Nephron (organoid): ENCODE measurements at regions not wholly inside any gene's neighbourhood (a gene's known extent, or its start where the extent isn't known, plus 50 kb on each side); places are given as distances from the start of the nearest gene placed in this dataset.
A peak's percentile ranks its signal among the peaks of the same experiment; 100 is the strongest.
"Not testable (repeated sequence)": the region's sequence is repeated elsewhere in the genome, so short reads cannot be mapped to it uniquely, and the experiment has no call there.

Experiments used
- H3K27ac Mint-ChIP-seq, 3 experiments: 2 replicates each; pipeline ENCODE4 v1.8.0; 2020; ENCODE audit warnings: mixed read lengths in 3 of 3, mild to moderate bottlenecking in 2 of 3, moderate library complexity in 1 of 3
- H3K27me3 Mint-ChIP-seq: 2 replicates; pipeline ENCODE4 v1.8.0; 2021; ENCODE audit warnings: low read depth, mild to moderate bottlenecking, moderate library complexity, mixed read lengths
- H3K36me3 Mint-ChIP-seq: 2 replicates; pipeline ENCODE4 v1.8.0; 2020; ENCODE audit warnings: low read depth, mixed read lengths
- H3K4me1 Mint-ChIP-seq: 2 replicates; pipeline ENCODE4 v1.8.0; 2020; ENCODE audit warnings: mixed read lengths
- H3K4me3 Mint-ChIP-seq, 3 experiments: 2 replicates each; pipeline ENCODE4 v1.8.0; 2020; ENCODE audit warnings: mild to moderate bottlenecking in 3 of 3, mixed read lengths in 3 of 3, moderate library complexity in 2 of 3
- H3K9me3 Mint-ChIP-seq: 2 replicates; pipeline ENCODE4 v1.8.0; 2020; ENCODE audit warnings: mixed read lengths
- CTCF ChIP-seq, 3 experiments: fragments of 200-600 bp; sonication (generic); IDR thresholded peaks; one replicate each; pipeline ENCODE4 v1.5.0; 2021; ENCODE audit warnings: antibody characterized with exemption in 3 of 3; ENCODE audit not compliant: unreplicated experiment in 3 of 3

GRCh38 chr2:158866082-158866481 lies 71.0 kb downstream of the DAPL1 start:
- peaks cover 14% of the 10 kb centered on the region for H3K4me1 Mint-ChIP-seq
- H3K4me3 Mint-ChIP-seq, H3K27ac Mint-ChIP-seq, H3K9me3 Mint-ChIP-seq, H3K36me3 Mint-ChIP-seq, H3K27me3 Mint-ChIP-seq: not testable (repeated sequence)

- H3K4me3 Mint-ChIP-seq: peak overlapping the region in 1 of 3 experiments; percentile 20
These were observed 72.5 kb downstream of the DAPL1 start for GRCh38 chr2:158867531-158868191.

GRCh38 chr2:158868386-158868785 lies 73.3 kb downstream of the DAPL1 start:
- peaks cover 14% of the 10 kb centered on the region for H3K4me1 Mint-ChIP-seq
- not testable (repeated sequence) for H3K27me3 Mint-ChIP-seq, H3K36me3 Mint-ChIP-seq, H3K9me3 Mint-ChIP-seq, H3K4me3 Mint-ChIP-seq
- H3K27ac Mint-ChIP-seq: peak overlapping the region in 1 of 3 experiments; percentile 19

More at GRCh38 chr2:158867531-158868191, 72.5 kb downstream of the DAPL1 start:
- H3K36me3 Mint-ChIP-seq, H3K9me3 Mint-ChIP-seq, H3K27me3 Mint-ChIP-seq: not testable (repeated sequence)
- peak overlapping the region in 1 of 3 experiments; percentile 54 for H3K27ac Mint-ChIP-seq
- peaks cover 14% of the 10 kb centered on the region for H3K4me1 Mint-ChIP-seq

GRCh38 chr2:158869122-158869521 lies 74.0 kb downstream of the DAPL1 start:
- H3K4me1 Mint-ChIP-seq: peaks cover 14% of the 10 kb centered on the region
- H3K4me3 Mint-ChIP-seq, H3K9me3 Mint-ChIP-seq, H3K27me3 Mint-ChIP-seq, H3K27ac Mint-ChIP-seq, H3K36me3 Mint-ChIP-seq: not testable (repeated sequence)

- not testable (repeated sequence) for H3K27me3 Mint-ChIP-seq, H3K27ac Mint-ChIP-seq, H3K9me3 Mint-ChIP-seq, H3K4me3 Mint-ChIP-seq, H3K36me3 Mint-ChIP-seq
- peaks cover 14% of the 10 kb centered on the region for H3K4me1 Mint-ChIP-seq
These were observed 74.5 kb downstream of the DAPL1 start for GRCh38 chr2:158869609-158870008.

- Mint-ChIP-seq H3K4me1 (no peaks in the 10 kb centered on the region), H3K4me3 (no peak overlapping the region), H3K27me3 (no peaks in the 10 kb centered on the region), H3K27ac (no peak overlapping the region), H3K9me3 (peaks cover 4% of the 10 kb centered on the region), H3K36me3 (no peaks in the 10 kb centered on the region)
- no peak for TF ChIP-seq CTCF (IDR thresholded peaks at IDR 0.05; ENCODE audit: unreplicated experiment in 3 of 3)
These were observed 82.9 kb downstream of the DAPL1 start for GRCh38 chr2:158878003-158878402.

GRCh38 chr2:158879229-158879903 lies 84.2 kb downstream of the DAPL1 start:
- Mint-ChIP-seq H3K27me3 (no peaks in the 10 kb centered on the region), H3K4me1 (no peaks in the 10 kb centered on the region), H3K27ac (no peak overlapping the region), H3K4me3 (no peak overlapping the region), H3K36me3 (no peaks in the 10 kb centered on the region), H3K9me3 (peaks cover 4% of the 10 kb centered on the region)
- TF ChIP-seq CTCF (IDR thresholded peaks at IDR 0.05; ENCODE audit: unreplicated experiment in 3 of 3): no peak

GRCh38 chr2:158882297-158882696 lies 86.1 kb upstream of the TANC1 start:
- Mint-ChIP-seq H3K9me3 (peaks cover 4% of the 10 kb centered on the region), H3K36me3 (no peaks in the 10 kb centered on the region), H3K4me3 (no peak overlapping the region), H3K4me1 (no peaks in the 10 kb centered on the region), H3K27me3 (peaks cover 7% of the 10 kb centered on the region), H3K27ac (no peak overlapping the region)
- no peak for TF ChIP-seq CTCF (IDR thresholded peaks at IDR 0.05; ENCODE audit: unreplicated experiment in 3 of 3)

- H3K27ac Mint-ChIP-seq, H3K4me3 Mint-ChIP-seq, H3K9me3 Mint-ChIP-seq, H3K36me3 Mint-ChIP-seq, H3K4me1 Mint-ChIP-seq, H3K27me3 Mint-ChIP-seq: not testable (repeated sequence)
These were observed 83.9 kb upstream of the TANC1 start for GRCh38 chr2:158884552-158884951.

- not testable (repeated sequence) for H3K9me3 Mint-ChIP-seq, H3K27ac Mint-ChIP-seq, H3K4me1 Mint-ChIP-seq, H3K4me3 Mint-ChIP-seq, H3K27me3 Mint-ChIP-seq, H3K36me3 Mint-ChIP-seq
These were observed 83.3 kb upstream of the TANC1 start for GRCh38 chr2:158885018-158885678.

- not testable (repeated sequence) for H3K4me3 Mint-ChIP-seq, H3K27ac Mint-ChIP-seq, H3K4me1 Mint-ChIP-seq, H3K36me3 Mint-ChIP-seq, H3K9me3 Mint-ChIP-seq, H3K27me3 Mint-ChIP-seq
These were observed 82.8 kb upstream of the TANC1 start for GRCh38 chr2:158885679-158886050.
